Omental fat pad (tissue), 3 donors: ENCODE measurements at regions not wholly inside any gene's neighbourhood (a gene's known extent, or its start where the extent isn't known, plus 50 kb on each side); places are given as distances from the start of the nearest gene placed in this dataset.

ENCODE experiments used
- ATAC-seq: fragments of 150-250 bp; one replicate; pipeline ENCODE4 v1.9.1; 2016; ENCODE audit warnings: mild to moderate bottlenecking, moderate library complexity; ENCODE audit not compliant: low FRiP score
- DNase-seq: peaks from one replicate; pipeline ENCODE4 v3.0.0-alpha.2; 2019; ENCODE audit warnings: low spot score
- TF ChIP-seq, protein P1 (sequence below), 3 donors: fragments of 450-650 bp; IDR thresholded peaks; one replicate each; pipeline ENCODE4 v1.5.1; 2016 to 2017; ENCODE audit warnings: antibody characterized with exemption in 3 of 3, mild to moderate bottlenecking in 3 of 3, moderate library complexity in 2 of 3

- no peak for ATAC-seq
- no peak for DNase-seq
- TF ChIP-seq, protein P1, sequence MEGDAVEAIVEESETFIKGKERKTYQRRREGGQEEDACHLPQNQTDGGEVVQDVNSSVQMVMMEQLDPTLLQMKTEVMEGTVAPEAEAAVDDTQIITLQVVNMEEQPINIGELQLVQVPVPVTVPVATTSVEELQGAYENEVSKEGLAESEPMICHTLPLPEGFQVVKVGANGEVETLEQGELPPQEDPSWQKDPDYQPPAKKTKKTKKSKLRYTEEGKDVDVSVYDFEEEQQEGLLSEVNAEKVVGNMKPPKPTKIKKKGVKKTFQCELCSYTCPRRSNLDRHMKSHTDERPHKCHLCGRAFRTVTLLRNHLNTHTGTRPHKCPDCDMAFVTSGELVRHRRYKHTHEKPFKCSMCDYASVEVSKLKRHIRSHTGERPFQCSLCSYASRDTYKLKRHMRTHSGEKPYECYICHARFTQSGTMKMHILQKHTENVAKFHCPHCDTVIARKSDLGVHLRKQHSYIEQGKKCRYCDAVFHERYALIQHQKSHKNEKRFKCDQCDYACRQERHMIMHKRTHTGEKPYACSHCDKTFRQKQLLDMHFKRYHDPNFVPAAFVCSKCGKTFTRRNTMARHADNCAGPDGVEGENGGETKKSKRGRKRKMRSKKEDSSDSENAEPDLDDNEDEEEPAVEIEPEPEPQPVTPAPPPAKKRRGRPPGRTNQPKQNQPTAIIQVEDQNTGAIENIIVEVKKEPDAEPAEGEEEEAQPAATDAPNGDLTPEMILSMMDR (IDR thresholded peaks at IDR 0.05): no peak
These were observed 1384.6 kb downstream of the MRPL39 start for GRCh38 chr21:24222676-24223075.

GRCh38 chr21:24220446-24220845 is 1386.8 kb downstream of the MRPL39 start:
- no peak for ATAC-seq
- TF ChIP-seq, protein P1 (IDR thresholded peaks at IDR 0.05): no peak
- no peak for DNase-seq

DNA sequence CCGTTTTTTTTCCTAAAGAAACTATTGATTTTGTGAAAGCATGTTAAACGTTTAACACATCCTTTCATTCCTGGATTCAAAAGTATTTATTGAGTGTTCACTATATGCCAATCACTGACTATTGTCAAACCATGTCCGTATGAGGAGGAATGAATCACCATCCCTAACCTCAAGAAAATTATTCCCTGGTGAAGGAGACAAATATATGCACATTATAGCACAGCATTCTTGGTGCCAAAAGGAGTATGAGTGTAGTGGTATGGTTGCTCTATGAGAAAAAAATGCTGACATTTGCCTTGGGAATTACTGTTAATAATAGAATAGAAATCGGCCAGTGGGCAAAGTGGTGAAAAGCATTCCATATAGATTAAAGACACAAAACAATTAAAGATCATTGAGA is 1390.1 kb downstream of the MRPL39 start:
- DNase-seq (no peak), ATAC-seq (no peak)
- TF ChIP-seq, protein P1 (IDR thresholded peaks at IDR 0.05): no peak

DNA sequence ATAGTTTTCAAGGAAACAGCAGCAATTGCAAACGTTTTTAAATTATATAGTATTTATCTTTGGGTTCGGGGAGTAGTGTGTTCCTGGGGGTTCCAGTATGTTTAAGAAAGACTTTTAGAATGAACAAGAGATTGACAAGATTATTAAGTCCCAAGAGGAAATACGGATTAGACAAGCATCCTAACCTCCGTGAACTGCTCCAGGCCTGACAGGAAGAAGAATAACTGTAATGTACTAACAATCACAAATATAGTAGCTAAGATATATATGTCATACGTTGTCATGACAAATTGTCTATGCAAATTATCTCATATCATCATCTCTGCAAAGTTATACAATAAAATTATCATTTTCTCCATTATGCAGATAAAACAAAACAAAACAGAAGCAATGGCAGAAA is 1397.2 kb downstream of the MRPL39 start:
- TF ChIP-seq, protein P1 (IDR thresholded peaks at IDR 0.05): no peak
- DNase-seq: no peak

GRCh38 chr21:24208562-24209260 is 1398.6 kb downstream of the MRPL39 start:
- TF ChIP-seq, protein P1 (IDR thresholded peaks at IDR 0.05): no peak
- ATAC-seq (no peak), DNase-seq (no peak)

More for the DNA sequence above, 1397.2 kb downstream of the MRPL39 start:
- no peak for ATAC-seq

DNA sequence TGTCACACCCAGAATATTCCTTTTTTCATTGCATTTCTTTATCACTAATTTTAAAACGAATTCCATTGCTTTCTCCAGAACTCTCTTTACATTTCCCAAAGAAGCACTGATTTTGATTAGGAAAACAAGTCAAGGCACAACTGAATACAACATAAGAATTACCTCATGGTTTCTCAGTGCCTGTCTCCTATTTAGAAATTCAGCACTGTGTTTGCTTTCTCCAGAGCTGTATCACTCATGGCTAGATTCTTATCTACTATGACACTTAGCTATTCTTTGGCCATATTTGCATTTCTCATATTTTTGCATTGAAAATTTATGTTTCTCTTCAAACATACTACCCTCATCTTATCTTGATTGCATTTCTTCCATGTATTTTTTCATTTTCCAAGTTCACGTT is 1402.0 kb downstream of the MRPL39 start:
- ATAC-seq (no peak), DNase-seq (no peak)
- TF ChIP-seq, protein P1 (IDR thresholded peaks at IDR 0.05): no peak

- DNase-seq: no peak
- no peak for ATAC-seq
- TF ChIP-seq, protein P1 (IDR thresholded peaks at IDR 0.05): no peak
These were observed 1402.6 kb downstream of the MRPL39 start for GRCh38 chr21:24204641-24205040.
